Uterus (tissue), 2 donors: ENCODE measurements at regions not wholly inside any gene's neighbourhood (a gene's known extent, or its start where the extent isn't known, plus 50 kb on each side); places are given as distances from the start of the nearest gene placed in this dataset.

Source experiments
- CTCF ChIP-seq, 4 experiments: fragments of 200-600 bp in 2 of 4; fragments of 450-650 bp in 2 of 4; sonication (generic) in 2 of 4; IDR thresholded peaks; one replicate each; pipeline ENCODE4 v1.5.1; 2016 to 2019; ENCODE audit warnings: antibody characterized with exemption in 4 of 4, mild to moderate bottlenecking in 2 of 4, moderate library complexity in 1 of 4
- POLR2A ChIP-seq, 2 donors: fragments of 450-650 bp; IDR thresholded peaks; one replicate each; pipeline ENCODE4 v1.6.1; 2016; ENCODE audit warnings: antibody characterized with exemption in 2 of 2, mild to moderate bottlenecking in 1 of 2, moderate library complexity in 1 of 2

GRCh38 chr3:76886761-76887500 is 153.0 kb upstream of the ROBO2 start:
- TF ChIP-seq CTCF (IDR thresholded peaks at IDR 0.05) (no peak), POLR2A (IDR thresholded peaks at IDR 0.05) (no peak)
